Neural progenitor cell (in vitro differentiated cells): ENCODE measurements at regions not wholly inside any gene's neighbourhood (a gene's known extent, or its start where the extent isn't known, plus 50 kb on each side); places are given as distances from the start of the nearest gene placed in this dataset.

Experiments
- EZH2 ChIP-seq: fragments of 200-600 bp; sonication (generic); IDR thresholded peaks from 2 replicates; pipeline ENCODE4 v1.6.1; 2017; ENCODE audit warnings: antibody characterized with exemption, mild to moderate bottlenecking, moderate library complexity
- TF ChIP-seq, protein P1 (sequence below): fragments of 200-600 bp; sonication (generic); IDR thresholded peaks from 2 replicates; pipeline ENCODE4 v1.5.1; 2017; ENCODE audit warnings: antibody characterized with exemption, mild to moderate bottlenecking

DNA sequence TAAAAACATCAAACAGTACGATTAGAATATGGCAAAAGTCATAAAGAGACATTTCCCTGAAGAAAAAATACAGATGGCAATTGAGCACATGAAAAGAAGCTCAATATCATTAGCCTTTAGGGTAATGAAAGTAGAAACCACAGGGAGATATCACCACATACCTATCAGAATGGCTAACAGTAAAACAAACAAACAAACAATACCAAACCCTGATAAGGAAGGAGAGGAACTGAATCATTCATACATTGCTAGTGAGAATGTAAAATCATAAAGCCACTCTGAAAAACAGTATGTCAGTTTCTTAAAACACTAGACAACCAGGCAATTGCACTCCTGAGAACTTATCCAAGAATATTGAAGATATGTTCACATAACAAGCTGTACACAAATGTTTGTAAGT lies 1342.5 kb upstream of the SLC10A2 start:
- TF ChIP-seq, protein P1, sequence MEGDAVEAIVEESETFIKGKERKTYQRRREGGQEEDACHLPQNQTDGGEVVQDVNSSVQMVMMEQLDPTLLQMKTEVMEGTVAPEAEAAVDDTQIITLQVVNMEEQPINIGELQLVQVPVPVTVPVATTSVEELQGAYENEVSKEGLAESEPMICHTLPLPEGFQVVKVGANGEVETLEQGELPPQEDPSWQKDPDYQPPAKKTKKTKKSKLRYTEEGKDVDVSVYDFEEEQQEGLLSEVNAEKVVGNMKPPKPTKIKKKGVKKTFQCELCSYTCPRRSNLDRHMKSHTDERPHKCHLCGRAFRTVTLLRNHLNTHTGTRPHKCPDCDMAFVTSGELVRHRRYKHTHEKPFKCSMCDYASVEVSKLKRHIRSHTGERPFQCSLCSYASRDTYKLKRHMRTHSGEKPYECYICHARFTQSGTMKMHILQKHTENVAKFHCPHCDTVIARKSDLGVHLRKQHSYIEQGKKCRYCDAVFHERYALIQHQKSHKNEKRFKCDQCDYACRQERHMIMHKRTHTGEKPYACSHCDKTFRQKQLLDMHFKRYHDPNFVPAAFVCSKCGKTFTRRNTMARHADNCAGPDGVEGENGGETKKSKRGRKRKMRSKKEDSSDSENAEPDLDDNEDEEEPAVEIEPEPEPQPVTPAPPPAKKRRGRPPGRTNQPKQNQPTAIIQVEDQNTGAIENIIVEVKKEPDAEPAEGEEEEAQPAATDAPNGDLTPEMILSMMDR, result no peak
- no peak for TF ChIP-seq EZH2
